PC-3 (cell line): ENCODE measurements at regions not wholly inside any gene's neighbourhood (a gene's known extent, or its start where the extent isn't known, plus 50 kb on each side); places are given as distances from the start of the nearest gene placed in this dataset.

ENCODE experiments used
- ATAC-seq: fragments of 200-7000 bp; cut with Tn5 transposase; 2 replicates; pipeline ENCODE4 v1.9.1; 2020; ENCODE audit warnings: mild to moderate bottlenecking, moderate library complexity
- BruUV-seq: library from RNA; stranded (reverse); fragments of 400-500 nt; replicated peaks from 2 replicates; lab custom pipeline; 2021; lab: Mats Ljungman, UMichigan
- CTCF ChIA-PET: fragments of 300-600 bp; sonication (Branson Sonifier 250); formaldehyde crosslinking; loops from one replicate; lab custom pipeline; 2022; ENCODE audit warnings: antibody characterized with exemption; lab: Charles Lee
- POLR2A ChIA-PET: fragments of 300-600 bp; sonication (Branson Sonifier 250); formaldehyde crosslinking; loops from one replicate; lab custom pipeline; 2022; ENCODE audit warnings: antibody characterized with exemption; ENCODE audit not compliant: unreplicated experiment; lab: Charles Lee
- DNase-seq: peaks from one replicate; pipeline ENCODE4 v3.0.0-alpha.2; 2015
- H2AFZ ChIP-seq: fragments of 300-600 bp; sonication (generic); 2 replicates; pipeline ENCODE4 v1.6.0; 2016; ENCODE audit warnings: antibody characterized with exemption, low read length
- H3F3A ChIP-seq: fragments of 300-600 bp; sonication (generic); one replicate; pipeline ENCODE4 v1.6.0; 2017; ENCODE audit warnings: antibody characterized with exemption, low read length, control low read depth, mild to moderate bottlenecking; ENCODE audit not compliant: unreplicated experiment
- H3K27ac ChIP-seq: fragments of 300-600 bp; sonication (generic); 2 replicates; pipeline ENCODE4 v1.5.1; 2016; ENCODE audit warnings: mild to moderate bottlenecking, low read length
- H3K27me3 ChIP-seq: fragments of 300-600 bp; sonication (generic); 2 replicates; pipeline ENCODE4 v1.6.1; 2016; ENCODE audit warnings: low read length, mixed read lengths
- H3K36me3 ChIP-seq: fragments of 300-600 bp; sonication (generic); 2 replicates; pipeline ENCODE4 v1.6.1; 2016; ENCODE audit warnings: low read depth, mixed run types, low read length, mixed read lengths
- H3K4me1 ChIP-seq: fragments of 300-600 bp; sonication (generic); 2 replicates; pipeline ENCODE4 v1.5.1; 2016; ENCODE audit warnings: low read length; ENCODE audit not compliant: insufficient read depth
- H3K4me2 ChIP-seq: fragments of 300-600 bp; sonication (generic); 2 replicates; pipeline ENCODE4 v1.6.0; 2016; ENCODE audit warnings: low read length
- H3K4me3 ChIP-seq: fragments of 300-600 bp; sonication (generic); 2 replicates; pipeline ENCODE4 v1.5.1; 2016; ENCODE audit warnings: mild to moderate bottlenecking, low read length, mixed read lengths
- H3K79me2 ChIP-seq: fragments of 300-600 bp; sonication (generic); 2 replicates; pipeline ENCODE4 v1.6.1; 2017; ENCODE audit warnings: low read length, mixed read lengths
- H3K9ac ChIP-seq: fragments of 300-600 bp; sonication (generic); 2 replicates; pipeline ENCODE4 v1.6.0; 2016; ENCODE audit warnings: mild to moderate bottlenecking, low read length
- H3K9me2 ChIP-seq: fragments of 300-600 bp; sonication (generic); replicated peaks from 2 replicates; pipeline ENCODE4 v1.6.1; 2016; ENCODE audit warnings: mixed run types, low read length, mixed read lengths
- H3K9me3 ChIP-seq: fragments of 300-600 bp; sonication (generic); 2 replicates; pipeline ENCODE4 v1.6.1; 2016; ENCODE audit warnings: low read length, mixed read lengths
- H4K20me1 ChIP-seq: fragments of 300-600 bp; sonication (generic); 2 replicates; pipeline ENCODE4 v1.6.1; 2016; ENCODE audit warnings: low read length, mixed read lengths
- CTCF ChIP-seq: fragments of 300-600 bp; sonication (generic); conservative IDR thresholded peaks from 2 replicates; pipeline ENCODE4 v1.5.1; 2017; ENCODE audit warnings: antibody characterized with exemption, low read depth, mild to moderate bottlenecking, low read length
- EZH2 ChIP-seq: fragments of 300-600 bp; sonication (generic); IDR thresholded peaks from one replicate; pipeline ENCODE4 v1.6.1; 2017; ENCODE audit warnings: antibody characterized with exemption, mild to moderate bottlenecking, low read length; ENCODE audit not compliant: unreplicated experiment
- EZH2phosphoT487 ChIP-seq: fragments of 300-600 bp; sonication (generic); IDR thresholded peaks from 2 replicates; pipeline ENCODE4 v1.6.1; 2018; ENCODE audit warnings: mild to moderate bottlenecking, antibody characterized with exemption, low read length, borderline replicate concordance
- intact Hi-C: fragments of 100-400 bp; cut with micrococcal nuclease; formaldehyde crosslinking; loops from 2 replicates; pipeline ENCODE4 v1.9.0; 2023

GRCh38 chr16:64397042-64397441 is 724.8 kb downstream of the CDH11 start:
- no peak for ATAC-seq
- Histone ChIP-seq H4K20me1 (no peaks in the 10 kb centered on the region), H3K27me3 (no peaks in the 10 kb centered on the region), H3K4me1 (peaks cover 36% of the 10 kb centered on the region), H2AFZ (no peak overlapping the region), H3K27ac (peak overlapping the region; percentile 62; the same call in 1 of the 2 replicates), H3K79me2 (no peaks in the 10 kb centered on the region), H3K36me3 (no peaks in the 10 kb centered on the region), H3K4me3 (no peak overlapping the region), H3K9me2 (no peaks in the 10 kb centered on the region), H3K4me2 (no peak overlapping the region; the same call in 1 of the 2 replicates), H3K9me3 (no peaks in the 10 kb centered on the region), H3K9ac (no peak overlapping the region), H3F3A (no peaks in the 10 kb centered on the region)
- BruUV-seq = no TSS peak
- ChIA-PET POLR2A (no interaction called here), CTCF (no interaction called here)
- peak; percentile 57 for DNase-seq
- no peak for TF ChIP-seq EZH2
- TF ChIP-seq CTCF = no peak
- TF ChIP-seq EZH2phosphoT487 = no peak
- intact Hi-C loops = no loop called here

- Histone ChIP-seq H3K27me3 (no peaks in the 10 kb centered on the region), H3K4me2 (no peak overlapping the region), H3K4me1 (peaks cover 51% of the 10 kb centered on the region), H3K9me3 (no peaks in the 10 kb centered on the region), H3K27ac (no peak overlapping the region), H3K9me2 (no peaks in the 10 kb centered on the region), H3K79me2 (no peaks in the 10 kb centered on the region), H3K36me3 (no peaks in the 10 kb centered on the region), H4K20me1 (no peaks in the 10 kb centered on the region), H2AFZ (no peak overlapping the region), H3K9ac (no peak overlapping the region), H3F3A (no peaks in the 10 kb centered on the region), H3K4me3 (no peak overlapping the region)
- DNase-seq = no peak
- CTCF ChIA-PET = no interaction called here
- BruUV-seq = no TSS peak
- POLR2A ChIA-PET = no interaction called here
- TF ChIP-seq EZH2 = no peak
- no peak for TF ChIP-seq CTCF
- TF ChIP-seq EZH2phosphoT487 = no peak
- intact Hi-C loops = no loop called here
- ATAC-seq = no peak
These were observed 727.8 kb downstream of the CDH11 start for GRCh38 chr16:64394061-64394460.

GRCh38 chr16:64392456-64392855 is 729.4 kb downstream of the CDH11 start:
- no peaks in the 10 kb centered on the region for H3F3A ChIP-seq
- peaks cover 35% of the 10 kb centered on the region for H3K4me1 ChIP-seq
- no peak overlapping the region for H3K9ac ChIP-seq
- CTCF ChIA-PET = no interaction called here
- H3K27ac ChIP-seq = no peak overlapping the region
- no peaks in the 10 kb centered on the region for H4K20me1 ChIP-seq
- no peak overlapping the region for H2AFZ ChIP-seq
- H3K4me2 ChIP-seq = no peak overlapping the region
- H3K9me2 ChIP-seq = no peaks in the 10 kb centered on the region
- H3K4me3 ChIP-seq = no peak overlapping the region
- H3K9me3 ChIP-seq = no peaks in the 10 kb centered on the region
- DNase-seq = no peak
- H3K36me3 ChIP-seq = no peaks in the 10 kb centered on the region
- no TSS peak for BruUV-seq
- no peaks in the 10 kb centered on the region for H3K27me3 ChIP-seq
- TF ChIP-seq EZH2phosphoT487 (no peak), EZH2 (no peak), CTCF (no peak)
- POLR2A ChIA-PET = no interaction called here
- no peak for ATAC-seq
- intact Hi-C loops = no loop called here
- no peaks in the 10 kb centered on the region for H3K79me2 ChIP-seq
